ENCODE measurements at regions not wholly inside any gene's neighbourhood (a gene's known extent, or its start where the extent isn't known, plus 50 kb on each side); places are given as distances from the start of the nearest gene placed in this dataset.

GRCh38 chr18:38456253-38456652 lies 890.7 kb upstream of the CELF4 start:
- DNase-seq = no peak

GRCh38 chr18:38454764-38455469 lies 889.3 kb upstream of the CELF4 start:
- DNase-seq = no peak

GRCh38 chr18:38453880-38454279 lies 888.3 kb upstream of the CELF4 start:
- DNase-seq = no peak

- DNase-seq = no peak
Measured at GRCh38 chr18:38450876-38451275, 885.3 kb upstream of the CELF4 start.

- no peak for DNase-seq
Measured at GRCh38 chr18:38445804-38446145, 880.2 kb upstream of the CELF4 start.

- no peak for DNase-seq
Measured at GRCh38 chr18:38444971-38445803, 879.6 kb upstream of the CELF4 start.

- DNase-seq = no peak
Measured at GRCh38 chr18:38427736-38428135, 862.1 kb upstream of the CELF4 start.

GRCh38 chr18:38427234-38427633 lies 861.6 kb upstream of the CELF4 start:
- no peak for DNase-seq

- DNase-seq = no peak
Measured at GRCh38 chr18:38421872-38422615, 856.4 kb upstream of the CELF4 start.

GRCh38 chr18:38421021-38421420 lies 855.4 kb upstream of the CELF4 start:
- no peak for DNase-seq

GRCh38 chr18:38420611-38421010 lies 855.0 kb upstream of the CELF4 start:
- no peak for DNase-seq

- DNase-seq = no peak
Measured at GRCh38 chr18:38415811-38416210, 850.2 kb upstream of the CELF4 start.

GRCh38 chr18:38413193-38413592 lies 847.6 kb upstream of the CELF4 start:
- DNase-seq = no peak

- DNase-seq = no peak
Measured at GRCh38 chr18:38406607-38407006, 841.0 kb upstream of the CELF4 start.

- DNase-seq = no peak
Measured at GRCh38 chr18:38402509-38402908, 836.9 kb upstream of the CELF4 start.

- no peak for DNase-seq
Measured at GRCh38 chr18:38397094-38397493, 831.5 kb upstream of the CELF4 start.

- DNase-seq = no peak
Measured at GRCh38 chr18:38386146-38386545, 820.5 kb upstream of the CELF4 start.

- DNase-seq = no peak
Measured at GRCh38 chr18:38369772-38370690, 804.4 kb upstream of the CELF4 start.

GRCh38 chr18:38368886-38369285 lies 803.3 kb upstream of the CELF4 start:
- no peak for DNase-seq

- no peak for DNase-seq
Measured at GRCh38 chr18:38368246-38368645, 802.6 kb upstream of the CELF4 start.

GRCh38 chr18:38367473-38367872 lies 801.9 kb upstream of the CELF4 start:
- DNase-seq = no peak

- DNase-seq = no peak
Measured at GRCh38 chr18:38362286-38362792, 796.7 kb upstream of the CELF4 start.
